GM12875 (cell line): ENCODE measurements at regions not wholly inside any gene's neighbourhood (a gene's known extent, or its start where the extent isn't known, plus 50 kb on each side); places are given as distances from the start of the nearest gene placed in this dataset.
A peak's percentile ranks its signal among the peaks of the same experiment; 100 is the strongest.

ENCODE experiments used
- H3K4me3 ChIP-seq: one replicate; pipeline ENCODE4 v1.5.1; 2011; ENCODE audit warnings: low read depth, low read length, control low read depth
- TF ChIP-seq, protein P1 (sequence below): IDR thresholded peaks from 2 replicates; pipeline ENCODE4 v1.5.1; 2011; ENCODE audit warnings: low read depth, mild to moderate bottlenecking, control low read depth, inconsistent platforms, low read length, moderate library complexity, borderline replicate concordance; ENCODE audit not compliant: insufficient read depth

DNA sequence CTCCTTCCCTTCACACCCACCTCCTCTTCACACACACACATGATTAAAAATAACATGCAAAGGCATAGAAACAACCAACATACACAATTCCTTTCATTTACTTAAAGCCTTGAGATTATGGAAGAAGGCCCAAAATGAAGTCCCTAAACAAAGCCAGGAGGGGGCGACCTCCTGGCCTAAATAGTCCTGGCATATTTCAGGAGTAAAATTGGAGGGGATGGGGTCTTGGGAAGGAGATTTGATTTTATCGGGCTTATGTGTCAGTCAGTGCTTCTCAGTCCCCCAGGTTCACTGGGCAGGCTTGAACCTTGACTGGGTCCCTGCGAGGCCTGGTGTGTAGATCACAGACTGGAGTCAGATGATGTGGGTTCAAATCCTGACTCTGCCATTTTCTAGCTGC lies 266.4 kb downstream of the SAMD5 start:
- TF ChIP-seq, protein P1, sequence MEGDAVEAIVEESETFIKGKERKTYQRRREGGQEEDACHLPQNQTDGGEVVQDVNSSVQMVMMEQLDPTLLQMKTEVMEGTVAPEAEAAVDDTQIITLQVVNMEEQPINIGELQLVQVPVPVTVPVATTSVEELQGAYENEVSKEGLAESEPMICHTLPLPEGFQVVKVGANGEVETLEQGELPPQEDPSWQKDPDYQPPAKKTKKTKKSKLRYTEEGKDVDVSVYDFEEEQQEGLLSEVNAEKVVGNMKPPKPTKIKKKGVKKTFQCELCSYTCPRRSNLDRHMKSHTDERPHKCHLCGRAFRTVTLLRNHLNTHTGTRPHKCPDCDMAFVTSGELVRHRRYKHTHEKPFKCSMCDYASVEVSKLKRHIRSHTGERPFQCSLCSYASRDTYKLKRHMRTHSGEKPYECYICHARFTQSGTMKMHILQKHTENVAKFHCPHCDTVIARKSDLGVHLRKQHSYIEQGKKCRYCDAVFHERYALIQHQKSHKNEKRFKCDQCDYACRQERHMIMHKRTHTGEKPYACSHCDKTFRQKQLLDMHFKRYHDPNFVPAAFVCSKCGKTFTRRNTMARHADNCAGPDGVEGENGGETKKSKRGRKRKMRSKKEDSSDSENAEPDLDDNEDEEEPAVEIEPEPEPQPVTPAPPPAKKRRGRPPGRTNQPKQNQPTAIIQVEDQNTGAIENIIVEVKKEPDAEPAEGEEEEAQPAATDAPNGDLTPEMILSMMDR: peak; percentile 25; the same call in 1 of the 2 replicates
- H3K4me3 ChIP-seq: no peak overlapping the region

DNA sequence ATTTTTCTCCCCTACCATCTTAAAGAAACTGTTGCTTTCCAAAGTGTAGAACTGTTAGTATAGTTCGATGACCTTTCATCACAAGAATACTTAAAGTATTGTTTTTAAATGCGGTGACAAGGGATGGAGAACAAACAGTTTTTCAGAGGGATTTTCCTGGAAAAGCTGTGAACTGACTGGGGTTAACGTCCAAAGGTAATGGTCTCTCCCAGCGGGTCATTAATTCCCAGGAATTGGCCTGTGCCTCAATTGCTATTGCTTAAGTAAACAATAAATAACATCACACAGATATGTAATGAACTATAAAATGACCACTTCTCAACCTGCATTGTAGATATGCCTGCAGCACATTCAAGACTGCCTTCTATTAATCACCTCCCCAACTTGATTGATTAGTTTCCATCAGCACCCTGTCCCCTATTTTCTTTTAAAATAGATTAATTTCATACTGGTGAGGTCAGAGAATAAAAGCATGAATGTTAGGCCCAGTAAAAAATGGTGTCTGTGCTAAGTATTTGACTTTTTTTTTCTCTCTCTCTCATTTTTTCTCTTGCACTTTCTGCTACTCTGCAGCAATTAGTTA lies 268.2 kb downstream of the SAMD5 start:
- TF ChIP-seq, protein P1: no peak
- H3K4me3 ChIP-seq: no peak overlapping the region

DNA sequence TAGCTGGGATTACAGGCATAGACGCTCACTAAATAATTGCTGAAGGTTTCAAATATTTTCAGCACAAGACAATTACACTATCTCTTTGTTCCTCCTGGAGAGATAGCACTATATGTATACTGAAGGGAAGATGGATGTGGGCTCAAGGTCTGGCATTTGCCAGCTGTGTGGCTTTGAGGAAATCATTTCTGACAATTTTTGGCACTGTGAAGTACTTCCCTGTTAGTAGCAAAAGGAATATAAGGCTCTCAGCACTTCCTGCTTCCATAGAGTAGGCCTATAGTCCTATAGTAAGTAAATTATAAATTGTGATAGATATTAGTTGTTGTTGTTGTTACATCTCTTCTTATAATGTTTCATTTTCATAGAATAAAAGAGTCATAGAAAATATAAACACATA lies 271.1 kb downstream of the SAMD5 start:
- no peak overlapping the region for H3K4me3 ChIP-seq
- TF ChIP-seq, protein P1: no peak

DNA sequence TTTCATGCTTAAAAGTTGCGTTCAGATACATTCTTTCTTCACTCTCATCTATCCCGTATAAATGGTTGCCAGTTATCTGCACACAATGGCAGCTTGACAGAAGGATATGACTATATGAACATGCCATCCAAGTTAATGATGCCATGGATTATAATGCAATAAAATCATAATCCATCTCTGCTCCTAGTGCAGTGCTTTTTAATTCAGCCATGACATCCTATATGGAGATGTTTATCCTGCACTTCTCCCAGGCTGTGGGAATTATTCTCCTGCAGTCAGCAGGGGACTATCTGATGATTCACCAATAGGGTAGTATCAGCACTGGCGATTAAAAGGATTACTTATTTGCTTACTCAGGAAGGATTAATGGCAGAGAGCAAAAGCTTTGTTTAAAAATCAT lies 273.8 kb downstream of the SAMD5 start:
- H3K4me3 ChIP-seq: no peak overlapping the region
- TF ChIP-seq, protein P1: no peak

DNA sequence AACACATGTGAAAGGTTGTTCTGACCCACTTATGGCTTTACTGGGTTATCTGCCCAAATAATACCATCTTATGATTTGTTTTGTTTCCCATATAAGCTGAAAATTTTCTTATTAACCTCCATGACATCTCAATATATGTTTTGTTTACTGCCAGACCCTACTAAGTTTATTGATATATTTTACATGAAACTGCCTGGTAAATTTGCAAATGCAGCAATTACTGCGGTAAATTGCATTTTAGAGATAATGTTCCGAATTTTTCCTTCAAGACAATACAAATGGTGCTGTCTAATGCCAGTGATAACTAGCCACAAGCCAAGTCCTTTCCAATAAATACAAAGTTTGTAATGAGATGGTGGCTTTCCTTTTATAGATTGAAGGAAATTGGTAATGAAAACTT lies 275.9 kb downstream of the SAMD5 start:
- TF ChIP-seq, protein P1: no peak
- H3K4me3 ChIP-seq: no peak overlapping the region

DNA sequence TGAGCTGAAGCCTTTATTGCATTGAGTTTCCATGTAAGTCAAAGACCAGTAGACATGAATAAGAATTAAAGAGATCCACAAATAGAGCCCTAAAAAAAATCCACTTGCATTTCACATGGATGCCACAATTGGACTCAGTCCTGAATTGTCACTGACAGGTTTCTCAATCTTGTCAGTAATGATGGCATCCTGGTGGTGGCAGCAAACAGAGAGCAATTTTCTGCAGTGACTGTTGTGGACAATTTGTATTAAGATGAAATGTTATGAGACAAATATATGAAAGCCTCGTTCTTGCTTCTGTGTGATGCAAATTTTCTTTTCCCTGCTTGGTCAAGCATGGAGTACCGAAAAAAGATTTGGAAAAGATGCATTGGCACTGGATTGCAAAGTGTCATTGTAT lies 278.9 kb downstream of the SAMD5 start:
- no peak overlapping the region for H3K4me3 ChIP-seq
- TF ChIP-seq, protein P1: no peak

DNA sequence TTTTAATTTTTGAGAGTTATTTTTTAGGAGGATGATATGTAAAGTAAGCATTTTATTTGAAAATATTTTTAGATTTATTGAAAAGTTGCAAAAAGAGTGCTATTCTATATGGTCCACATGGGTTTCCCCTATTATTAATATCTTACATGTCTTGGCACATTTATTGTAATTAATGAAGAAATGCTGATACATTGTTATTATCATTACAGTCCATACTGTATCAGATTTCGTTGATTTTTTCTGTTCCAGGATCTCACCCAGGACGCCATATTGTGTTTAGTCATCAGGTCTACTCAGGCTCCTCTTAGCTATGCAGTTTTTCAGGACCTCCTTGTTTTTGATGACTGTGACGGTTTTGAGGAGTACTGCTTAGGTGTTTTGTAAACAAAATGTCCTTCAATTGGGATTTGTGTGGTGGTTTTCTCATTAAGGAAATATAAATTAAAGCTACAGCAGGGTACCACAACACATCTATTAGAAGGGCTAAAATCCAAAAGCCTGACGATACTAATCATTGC lies 281.0 kb downstream of the SAMD5 start:
- no peak overlapping the region for H3K4me3 ChIP-seq
- TF ChIP-seq, protein P1: no peak
